Endothelial cell (in vitro differentiated cells): ENCODE measurements at regions not wholly inside any gene's neighbourhood (a gene's known extent, or its start where the extent isn't known, plus 50 kb on each side); places are given as distances from the start of the nearest gene placed in this dataset.

ENCODE experiments used
- DNase-seq: peaks from one replicate; pipeline ENCODE4 v3.0.0; 2021; ENCODE audit warnings: low spot score
- H3K27ac Mint-ChIP-seq: one replicate; pipeline ENCODE4 v1.8.0; 2021; ENCODE audit warnings: mixed read lengths, inconsistent platforms; ENCODE audit not compliant: unreplicated experiment
- H3K27me3 Mint-ChIP-seq: one replicate; pipeline ENCODE4 v1.8.0; 2021; ENCODE audit warnings: mild to moderate bottlenecking, moderate library complexity, mixed read lengths, inconsistent platforms; ENCODE audit not compliant: unreplicated experiment
- H3K36me3 Mint-ChIP-seq: one replicate; pipeline ENCODE4 v1.8.0; 2021; ENCODE audit warnings: mild to moderate bottlenecking, low read depth, mixed read lengths, inconsistent platforms; ENCODE audit not compliant: unreplicated experiment
- H3K4me1 Mint-ChIP-seq: one replicate; pipeline ENCODE4 v1.8.0; 2021; ENCODE audit warnings: mild to moderate bottlenecking, mixed read lengths, inconsistent platforms; ENCODE audit not compliant: unreplicated experiment
- H3K4me3 Mint-ChIP-seq: one replicate; pipeline ENCODE4 v1.8.0; 2021; ENCODE audit warnings: mild to moderate bottlenecking, mixed read lengths, inconsistent platforms; ENCODE audit not compliant: unreplicated experiment
- H3K9me3 Mint-ChIP-seq: one replicate; pipeline ENCODE4 v1.8.0; 2021; ENCODE audit warnings: mixed read lengths, inconsistent platforms; ENCODE audit not compliant: unreplicated experiment
- TF ChIP-seq, protein P1 (sequence below): fragments of 200-600 bp; sonication (generic); IDR thresholded peaks from one replicate; pipeline ENCODE4 v1.5.0; 2021; ENCODE audit warnings: antibody characterized with exemption; ENCODE audit not compliant: unreplicated experiment

GRCh38 chr3:3902161-3902560, 102.9 kb downstream of the LRRN1 start:
- Mint-ChIP-seq H3K36me3 (no peaks in the 10 kb centered on the region), H3K9me3 (no peaks in the 10 kb centered on the region), H3K27me3 (peaks cover 4% of the 10 kb centered on the region), H3K27ac (no peak overlapping the region), H3K4me3 (no peak overlapping the region), H3K4me1 (no peaks in the 10 kb centered on the region)
- TF ChIP-seq, protein P1, sequence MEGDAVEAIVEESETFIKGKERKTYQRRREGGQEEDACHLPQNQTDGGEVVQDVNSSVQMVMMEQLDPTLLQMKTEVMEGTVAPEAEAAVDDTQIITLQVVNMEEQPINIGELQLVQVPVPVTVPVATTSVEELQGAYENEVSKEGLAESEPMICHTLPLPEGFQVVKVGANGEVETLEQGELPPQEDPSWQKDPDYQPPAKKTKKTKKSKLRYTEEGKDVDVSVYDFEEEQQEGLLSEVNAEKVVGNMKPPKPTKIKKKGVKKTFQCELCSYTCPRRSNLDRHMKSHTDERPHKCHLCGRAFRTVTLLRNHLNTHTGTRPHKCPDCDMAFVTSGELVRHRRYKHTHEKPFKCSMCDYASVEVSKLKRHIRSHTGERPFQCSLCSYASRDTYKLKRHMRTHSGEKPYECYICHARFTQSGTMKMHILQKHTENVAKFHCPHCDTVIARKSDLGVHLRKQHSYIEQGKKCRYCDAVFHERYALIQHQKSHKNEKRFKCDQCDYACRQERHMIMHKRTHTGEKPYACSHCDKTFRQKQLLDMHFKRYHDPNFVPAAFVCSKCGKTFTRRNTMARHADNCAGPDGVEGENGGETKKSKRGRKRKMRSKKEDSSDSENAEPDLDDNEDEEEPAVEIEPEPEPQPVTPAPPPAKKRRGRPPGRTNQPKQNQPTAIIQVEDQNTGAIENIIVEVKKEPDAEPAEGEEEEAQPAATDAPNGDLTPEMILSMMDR, result no peak
- DNase-seq, result no peak

- peaks cover 3% of the 10 kb centered on the region for H3K36me3 Mint-ChIP-seq
- H3K4me1 Mint-ChIP-seq, result no peaks in the 10 kb centered on the region
- H3K4me3 Mint-ChIP-seq, result no peak overlapping the region
- no peak for DNase-seq
- peaks cover 7% of the 10 kb centered on the region for H3K9me3 Mint-ChIP-seq
- H3K27ac Mint-ChIP-seq, result no peak overlapping the region
- TF ChIP-seq, protein P1, result no peak
- H3K27me3 Mint-ChIP-seq, result peaks cover 4% of the 10 kb centered on the region
These were observed 106.9 kb downstream of the LRRN1 start for GRCh38 chr3:3906171-3906570.

- H3K36me3 Mint-ChIP-seq, result peaks cover 3% of the 10 kb centered on the region
- peaks cover 4% of the 10 kb centered on the region for H3K27me3 Mint-ChIP-seq
- no peak for DNase-seq
- H3K9me3 Mint-ChIP-seq, result peaks cover 8% of the 10 kb centered on the region
- H3K4me3 Mint-ChIP-seq, result no peak overlapping the region
- H3K27ac Mint-ChIP-seq, result no peak overlapping the region
- TF ChIP-seq, protein P1, result no peak
- no peaks in the 10 kb centered on the region for H3K4me1 Mint-ChIP-seq
These were observed 107.8 kb downstream of the LRRN1 start for GRCh38 chr3:3907023-3907422.

DNA sequence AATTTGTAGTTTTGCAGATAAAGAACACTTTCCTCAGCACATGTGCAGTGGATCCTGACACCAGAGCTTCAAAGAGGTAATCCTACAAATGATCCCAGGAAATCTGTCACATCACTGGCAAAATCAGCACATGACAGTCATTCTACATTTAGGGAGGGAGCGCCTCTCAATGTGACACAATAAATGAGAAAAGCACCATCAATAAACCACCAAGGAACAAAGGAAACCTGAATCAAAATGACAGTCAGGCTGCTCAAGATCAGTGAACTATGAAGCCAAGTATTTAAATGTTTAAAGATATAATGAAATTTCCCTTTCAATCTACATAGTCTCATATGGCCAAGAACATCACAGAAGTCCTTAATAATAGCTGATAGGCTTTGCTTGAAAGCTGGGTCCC, 119.5 kb downstream of the LRRN1 start:
- Mint-ChIP-seq H3K27me3 (peaks cover 3% of the 10 kb centered on the region), H3K4me3 (no peak overlapping the region), H3K9me3 (peaks cover 6% of the 10 kb centered on the region), H3K4me1 (no peaks in the 10 kb centered on the region), H3K36me3 (no peaks in the 10 kb centered on the region), H3K27ac (no peak overlapping the region)
- TF ChIP-seq, protein P1, result no peak
- DNase-seq, result no peak

GRCh38 chr3:3919316-3919715, 120.1 kb downstream of the LRRN1 start:
- H3K27me3 Mint-ChIP-seq, result peaks cover 4% of the 10 kb centered on the region
- H3K4me3 Mint-ChIP-seq, result no peak overlapping the region
- no peaks in the 10 kb centered on the region for H3K36me3 Mint-ChIP-seq
- no peaks in the 10 kb centered on the region for H3K4me1 Mint-ChIP-seq
- TF ChIP-seq, protein P1, result no peak
- peaks cover 6% of the 10 kb centered on the region for H3K9me3 Mint-ChIP-seq
- no peak for DNase-seq
- no peak overlapping the region for H3K27ac Mint-ChIP-seq
